ENCODE measurements at regions not wholly inside any gene's neighbourhood (a gene's known extent, or its start where the extent isn't known, plus 50 kb on each side); places are given as distances from the start of the nearest gene placed in this dataset.
"Not testable (repeated sequence)": the region's sequence is repeated elsewhere in the genome, so short reads cannot be mapped to it uniquely, and the experiment has no call there.

- DNase-seq, result no peak
Observed at GRCh38 chr16:73430138-73430537, 382.2 kb upstream of the ZFHX3 start.

DNA sequence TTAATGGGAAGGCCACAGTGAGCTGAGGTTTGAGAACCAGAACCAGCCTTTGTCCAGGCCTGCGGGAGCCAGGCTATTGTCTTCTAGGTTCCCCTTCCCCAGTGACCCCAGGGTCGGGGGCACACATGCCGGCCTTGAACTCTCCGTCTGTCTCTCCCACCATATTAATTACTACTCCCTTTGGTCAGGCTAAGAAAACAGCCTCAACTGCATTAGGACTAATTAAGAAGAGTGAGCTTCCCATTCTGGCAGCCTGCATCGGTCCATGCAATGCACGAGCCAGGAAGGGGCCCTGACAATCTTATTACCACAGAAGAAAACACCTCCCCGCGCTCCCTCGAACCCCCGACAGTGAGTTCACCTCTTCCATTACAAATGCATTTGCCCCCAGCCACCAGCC is 380.2 kb upstream of the ZFHX3 start:
- DNase-seq, result no peak

DNA sequence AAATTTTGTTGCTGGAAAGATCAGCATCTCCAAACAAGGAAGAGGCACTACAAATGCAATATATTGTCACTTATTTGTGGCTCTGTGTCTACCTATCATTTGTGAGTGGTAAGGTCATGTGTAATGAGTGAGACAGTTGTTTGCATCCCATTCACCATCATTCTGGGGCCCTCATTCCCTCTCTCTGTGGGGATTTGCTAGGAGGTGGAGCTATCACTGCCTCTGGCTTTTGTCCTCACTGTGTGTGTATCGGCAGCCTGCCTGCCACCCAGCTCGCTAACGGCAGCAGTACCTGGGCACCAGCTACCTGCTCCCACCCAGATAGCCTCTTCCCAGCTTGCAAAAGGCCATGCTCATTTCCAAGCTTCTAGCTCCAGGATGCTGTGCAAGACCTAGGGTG is 379.2 kb upstream of the ZFHX3 start:
- DNase-seq, result no peak

- DNase-seq, result no peak
Observed at GRCh38 chr16:73426433-73427160, 378.7 kb upstream of the ZFHX3 start.

DNA sequence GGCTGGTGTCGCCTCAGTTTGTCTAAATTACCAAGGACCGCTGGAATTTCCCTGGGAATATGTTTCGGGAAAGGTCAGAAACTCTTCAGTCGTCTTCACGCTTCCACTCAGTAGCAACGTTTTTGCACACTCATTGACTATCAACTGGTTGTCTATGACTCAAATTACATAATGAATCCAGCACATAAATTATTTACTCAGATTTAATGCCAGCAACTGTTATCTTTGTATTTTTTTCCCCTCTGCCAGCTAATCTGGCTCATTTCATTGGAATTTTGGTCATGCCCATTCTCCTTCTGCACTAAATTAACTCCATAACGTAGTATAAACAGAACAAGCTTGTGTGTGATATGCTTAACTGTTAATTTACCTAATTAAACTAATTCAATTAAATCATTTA is 372.7 kb upstream of the ZFHX3 start:
- no peak for DNase-seq

DNA sequence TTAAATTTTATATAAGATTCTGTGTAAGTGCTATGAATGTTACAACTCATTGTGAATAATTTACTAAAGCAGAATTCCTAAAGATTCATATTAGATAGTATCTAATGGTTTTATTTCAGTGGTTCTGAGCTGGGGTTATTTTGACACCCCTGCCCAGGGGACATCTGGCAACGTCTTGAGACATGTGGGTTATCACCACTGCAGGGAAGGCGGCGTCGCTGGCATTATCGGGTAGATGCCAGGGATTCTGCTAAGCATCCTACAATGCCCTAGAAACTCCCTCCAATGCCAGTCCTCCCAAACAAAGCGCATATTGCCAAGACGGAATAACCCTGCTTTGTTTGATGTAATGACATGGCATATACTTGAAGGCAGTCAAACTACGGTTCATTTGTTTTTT is 372.3 kb upstream of the ZFHX3 start:
- DNase-seq, result no peak

- DNase-seq, result peak; percentile 31
Observed at GRCh38 chr16:73418691-73419090, 370.8 kb upstream of the ZFHX3 start.

- DNase-seq, result no peak
Observed at GRCh38 chr16:73418051-73418450, 370.1 kb upstream of the ZFHX3 start.

DNA sequence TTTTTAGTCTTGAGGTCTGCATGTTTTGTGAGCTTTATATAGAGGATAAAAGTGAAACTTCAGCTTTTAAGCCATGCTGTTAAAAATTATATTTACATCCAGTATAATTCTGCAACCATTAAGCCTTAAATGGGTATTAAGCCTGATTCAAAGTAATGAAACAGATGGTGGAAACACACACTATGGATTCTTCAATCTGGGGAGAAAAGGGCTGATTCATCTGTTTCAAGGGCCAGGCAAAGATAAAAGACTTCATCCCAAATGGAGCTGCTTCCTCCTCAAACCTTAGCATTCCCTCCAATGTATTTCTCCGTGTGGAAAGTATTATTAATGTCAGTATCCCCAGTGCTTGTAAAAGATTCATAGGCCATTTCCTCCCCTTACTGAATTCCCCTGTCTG is 367.4 kb upstream of the ZFHX3 start:
- DNase-seq, result no peak

DNA sequence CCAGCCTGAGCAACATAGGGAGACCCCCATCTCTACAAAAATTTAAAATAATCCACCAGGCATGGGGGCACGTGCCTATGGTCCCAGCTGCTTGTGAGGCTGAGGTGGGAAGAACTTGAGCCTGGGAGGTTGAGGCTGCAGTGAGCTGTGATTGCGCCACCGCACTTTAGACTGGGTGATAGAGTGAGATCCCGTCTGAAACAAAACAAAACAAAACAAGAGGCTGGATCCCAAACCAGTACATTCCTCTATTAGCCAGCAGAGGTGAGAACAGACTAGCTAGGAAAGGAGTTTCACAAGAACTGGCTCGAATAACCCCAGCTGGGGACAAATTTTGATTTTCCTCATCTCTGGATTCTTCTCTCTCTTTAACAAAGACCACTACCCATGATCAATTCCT is 366.7 kb upstream of the ZFHX3 start:
- DNase-seq, result no peak

DNA sequence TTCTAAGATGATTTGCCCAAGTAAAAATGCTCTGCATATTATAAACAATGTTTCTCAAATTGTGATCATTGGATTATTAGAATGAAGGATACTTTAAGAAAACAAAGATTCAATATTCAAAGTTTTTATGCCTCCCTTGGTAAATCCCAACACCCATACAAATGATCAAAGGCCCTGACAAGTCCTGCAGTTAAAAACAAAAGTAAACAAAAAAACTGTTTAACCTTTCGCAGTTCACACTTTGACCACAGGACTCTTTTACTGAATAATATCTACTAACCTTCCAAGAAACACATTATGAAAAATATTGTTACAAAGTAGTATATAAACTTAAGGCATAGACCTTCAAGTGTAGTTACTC is 365.9 kb upstream of the ZFHX3 start:
- no peak for DNase-seq

GRCh38 chr16:73413091-73413829 is 365.3 kb upstream of the ZFHX3 start:
- DNase-seq, result no peak

DNA sequence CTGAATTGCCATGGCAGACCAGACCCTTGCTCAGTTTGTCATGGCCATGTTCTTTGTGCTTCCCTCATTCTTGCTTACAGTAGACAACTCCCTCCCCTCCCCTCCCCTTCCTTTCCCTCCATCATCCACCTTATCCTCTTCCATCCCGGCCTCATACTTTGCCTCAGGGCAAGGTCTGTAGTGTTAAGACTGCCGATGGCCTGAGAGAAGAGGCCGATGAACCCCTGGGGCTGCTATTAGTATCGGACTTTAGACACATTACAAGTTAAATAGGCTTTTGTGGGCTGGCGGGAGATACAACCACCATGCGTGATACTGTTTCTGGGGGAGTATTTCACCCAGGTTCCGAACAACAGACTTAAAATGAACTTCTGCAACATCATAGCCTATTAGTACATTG is 364.5 kb upstream of the ZFHX3 start:
- no peak for DNase-seq

- no peak for DNase-seq
Observed at GRCh38 chr16:73408716-73409115, 360.8 kb upstream of the ZFHX3 start.

GRCh38 chr16:73408311-73408710 is 360.4 kb upstream of the ZFHX3 start:
- no peak for DNase-seq

- peak; percentile 32 for DNase-seq
Observed at GRCh38 chr16:73405851-73406250, 357.9 kb upstream of the ZFHX3 start.

DNA sequence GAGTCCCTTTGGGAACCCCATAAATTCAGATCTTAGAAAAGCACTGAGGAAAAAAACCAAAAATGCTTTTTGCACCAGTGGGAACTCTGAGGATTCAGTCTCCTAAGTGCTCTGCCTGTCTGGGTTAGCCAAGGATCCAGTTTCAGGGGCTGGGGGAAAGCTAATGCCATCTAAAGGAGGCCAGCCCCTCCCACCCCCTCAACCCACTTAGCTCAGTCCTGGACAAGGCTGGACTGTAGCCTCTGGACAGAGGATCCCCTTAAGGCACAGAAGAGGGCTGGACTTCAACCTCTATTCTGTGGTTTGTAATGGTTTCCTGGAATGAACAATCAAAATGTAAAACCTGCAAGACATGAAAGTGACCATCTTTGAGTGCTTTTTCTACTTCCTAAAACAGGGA is 356.1 kb upstream of the ZFHX3 start:
- DNase-seq, result no peak

- no peak for DNase-seq
Observed at GRCh38 chr16:73403291-73403690, 355.4 kb upstream of the ZFHX3 start.

DNA sequence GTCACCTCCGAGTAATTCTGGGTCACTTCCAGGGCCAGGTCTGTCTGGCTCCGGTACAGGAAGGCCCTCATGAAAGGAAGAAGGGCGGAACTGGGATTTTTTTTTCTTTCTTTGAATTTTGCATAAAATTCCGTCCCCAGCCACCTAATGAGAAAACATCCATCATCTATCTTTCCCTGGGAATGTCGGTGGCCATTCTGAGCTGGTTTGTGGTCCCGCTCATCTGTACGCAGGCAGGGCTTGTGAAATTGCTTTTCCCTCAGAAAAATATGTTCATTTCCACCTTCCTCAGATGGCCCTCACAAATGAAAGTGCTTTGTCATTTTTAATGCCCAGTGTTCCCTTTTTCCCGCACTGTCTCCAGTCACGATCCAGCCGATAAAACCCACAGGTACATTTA is 353.0 kb upstream of the ZFHX3 start:
- no peak for DNase-seq

DNA sequence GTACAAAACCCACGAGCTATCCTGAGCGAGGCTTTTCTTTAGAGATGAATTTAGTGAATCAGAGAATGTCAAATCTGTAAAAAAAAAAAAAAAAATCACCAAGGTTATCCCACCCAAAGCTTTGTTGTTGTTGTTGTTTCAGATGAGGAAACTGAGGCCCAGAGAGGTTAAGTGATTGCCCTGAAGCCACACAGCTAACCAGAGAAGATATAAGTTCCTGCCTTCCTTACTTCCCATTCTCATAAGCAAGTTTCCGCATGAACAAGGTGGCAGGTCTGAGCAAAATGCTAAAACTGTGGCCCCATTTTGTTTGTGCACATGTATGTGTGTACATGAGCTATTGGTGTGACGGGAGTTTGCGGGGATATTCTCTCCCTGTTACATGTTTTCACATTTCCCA is 352.1 kb upstream of the ZFHX3 start:
- no peak for DNase-seq

- no peak for DNase-seq
Observed at GRCh38 chr16:73399486-73399885, 351.6 kb upstream of the ZFHX3 start.

DNA sequence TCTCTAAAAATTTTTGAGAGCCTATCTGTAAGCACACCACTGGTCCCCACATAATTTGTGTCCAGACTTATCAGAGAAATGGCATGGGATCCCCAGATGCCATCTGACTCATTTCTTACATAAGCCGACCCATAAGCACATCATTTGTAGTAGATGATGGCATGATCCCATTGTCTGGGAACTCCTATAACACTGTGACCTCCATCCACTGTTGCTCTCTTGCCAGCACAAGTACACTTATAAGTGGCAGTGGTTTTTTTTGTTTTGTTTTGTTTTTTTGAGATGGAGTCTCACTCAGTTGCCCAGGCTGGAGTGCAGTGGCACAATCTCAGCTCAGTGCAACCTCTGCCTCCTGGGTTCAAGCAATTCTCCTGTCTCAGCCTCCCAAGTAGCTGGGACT is 350.7 kb upstream of the ZFHX3 start:
- not testable (repeated sequence) for DNase-seq

- DNase-seq, result no peak
Observed at GRCh38 chr16:73396556-73396955, 348.6 kb upstream of the ZFHX3 start.

- no peak for DNase-seq
Observed at GRCh38 chr16:73390936-73391335, 343.0 kb upstream of the ZFHX3 start.

DNA sequence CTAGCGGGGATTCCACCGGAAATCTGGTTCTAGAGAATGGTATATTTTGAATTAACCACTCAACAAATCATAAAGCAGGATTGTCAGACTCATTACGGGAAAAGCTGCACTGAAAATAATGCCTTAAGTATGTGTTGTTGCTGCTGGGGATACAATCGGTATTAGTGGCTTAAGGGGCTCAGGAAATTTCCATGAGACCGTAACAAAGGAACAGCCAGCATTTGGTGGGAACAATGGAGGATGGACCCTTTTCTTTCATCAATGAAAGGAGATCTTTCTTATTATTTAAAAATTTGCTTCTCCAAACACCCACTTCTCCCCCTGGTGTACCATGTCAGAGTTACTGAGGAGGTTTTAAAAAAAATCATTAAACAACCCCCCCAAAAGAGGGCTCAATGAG is 342.6 kb upstream of the ZFHX3 start:
- DNase-seq, result no peak

Data from femur (tissue), 1 donor.